AG04450 (cell line): ENCODE measurements at regions not wholly inside any gene's neighbourhood (a gene's known extent, or its start where the extent isn't known, plus 50 kb on each side); places are given as distances from the start of the nearest gene placed in this dataset.

Experiments
- CTCF ChIA-PET: fragments of 300-600, 350-600 bp; formaldehyde crosslinking; extraction: SDS; loops from one replicate; lab custom pipeline; 2022; ENCODE audit warnings: antibody characterized with exemption, inconsistent platforms; lab: Charles Lee
- POLR2A ChIA-PET: fragments of 350-600 bp; formaldehyde crosslinking; extraction: SDS; loops from one replicate; lab custom pipeline; 2021; ENCODE audit warnings: antibody characterized with exemption, inconsistent platforms; lab: Yijun Ruan, JAX
- DNase-seq: peaks from one replicate; pipeline ENCODE4 v3.0.0-alpha.2; 2011; ENCODE audit warnings: low read depth, low spot score
- H3K27ac ChIP-seq: one replicate; pipeline ENCODE4 v1.5.1; 2012; ENCODE audit warnings: low read depth, low read length, control low read depth
- H3K27me3 ChIP-seq: one replicate; pipeline ENCODE4 v1.6.0; 2012; ENCODE audit warnings: low read length; ENCODE audit not compliant: control insufficient read depth, insufficient read depth
- H3K4me3 ChIP-seq: 2 replicates; pipeline ENCODE4 v1.5.1; 2011; ENCODE audit warnings: mild to moderate bottlenecking, low read depth, low read length, control low read depth
- H3K9me3 ChIP-seq: 2 replicates; pipeline ENCODE4 v1.5.1; 2012; ENCODE audit warnings: low read length; ENCODE audit not compliant: control insufficient read depth, insufficient read depth
- CTCF ChIP-seq: IDR thresholded peaks from 2 replicates; pipeline ENCODE4 v1.5.1; 2011; ENCODE audit warnings: low read depth, low read length, control low read depth, inconsistent platforms

DNA sequence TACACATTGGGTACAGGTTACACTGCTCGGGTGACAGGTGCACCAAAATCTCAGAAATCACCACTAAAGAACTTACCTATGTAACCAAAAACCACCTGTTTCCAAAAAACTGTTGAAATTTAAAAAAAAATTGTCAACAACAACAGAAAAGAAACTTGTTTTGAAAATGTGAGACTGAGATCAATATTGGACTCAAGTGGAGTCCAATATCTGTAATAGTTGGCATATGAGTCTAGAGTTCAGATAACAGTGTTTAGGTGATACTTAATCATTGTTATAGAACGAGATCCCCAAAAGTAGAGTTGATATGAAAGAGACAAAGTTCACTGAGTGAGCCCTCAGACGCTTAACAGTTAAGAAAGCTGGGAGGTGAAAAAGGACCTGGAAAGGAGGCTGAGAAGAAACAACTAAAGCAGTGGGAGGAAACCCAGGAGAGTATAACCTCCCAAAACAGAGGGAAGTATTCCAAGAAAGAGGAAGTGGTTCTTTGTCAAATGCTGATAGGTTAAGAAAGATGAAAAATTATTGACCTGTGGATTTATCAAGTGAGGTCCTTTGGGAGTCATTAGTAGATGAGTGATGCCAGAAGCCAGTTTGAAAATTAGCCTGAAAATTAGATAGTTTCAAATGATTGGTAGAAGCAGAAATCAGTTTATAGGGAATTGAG lies 388.6 kb upstream of the DPH6 start:
- H3K27ac ChIP-seq = no peak overlapping the region
- H3K27me3 ChIP-seq = no peaks in the 10 kb centered on the region
- TF ChIP-seq CTCF = no peak
- ChIA-PET CTCF (no interaction called here), POLR2A (no interaction called here)
- H3K4me3 ChIP-seq = no peak overlapping the region
- no peaks in the 10 kb centered on the region; the same call in 1 of the 2 replicates for H3K9me3 ChIP-seq
- no peak for DNase-seq

GRCh38 chr15:35936284-35936683 lies 390.3 kb upstream of the DPH6 start:
- POLR2A ChIA-PET = no interaction called here
- no peak overlapping the region for H3K4me3 ChIP-seq
- CTCF ChIA-PET = no interaction called here
- H3K27ac ChIP-seq = no peak overlapping the region
- no peak for TF ChIP-seq CTCF
- H3K9me3 ChIP-seq = no peaks in the 10 kb centered on the region; the same call in 1 of the 2 replicates
- no peaks in the 10 kb centered on the region for H3K27me3 ChIP-seq
- no peak for DNase-seq

- no peak for DNase-seq
- TF ChIP-seq CTCF = no peak
- H3K9me3 ChIP-seq = no peaks in the 10 kb centered on the region; the same call in 1 of the 2 replicates
- no peak overlapping the region for H3K27ac ChIP-seq
- ChIA-PET POLR2A (no interaction called here), CTCF (no interaction called here)
- H3K4me3 ChIP-seq = no peak overlapping the region
- H3K27me3 ChIP-seq = no peaks in the 10 kb centered on the region
Observed at GRCh38 chr15:35937380-35937779, 391.4 kb upstream of the DPH6 start.

GRCh38 chr15:35944945-35945585 lies 399.1 kb upstream of the DPH6 start:
- POLR2A ChIA-PET = no interaction called here
- Histone ChIP-seq H3K9me3 (no peaks in the 10 kb centered on the region), H3K27me3 (no peaks in the 10 kb centered on the region), H3K4me3 (no peak overlapping the region), H3K27ac (no peak overlapping the region)
- CTCF ChIA-PET = interaction anchor here (0.6 to 0.7 kb wide), 2 partner anchors 506 to 933 kb away, joined by 3 to 4 read pairs; no protein-coding TSS in a partner anchor
- no peak for TF ChIP-seq CTCF
- no peak for DNase-seq

DNA sequence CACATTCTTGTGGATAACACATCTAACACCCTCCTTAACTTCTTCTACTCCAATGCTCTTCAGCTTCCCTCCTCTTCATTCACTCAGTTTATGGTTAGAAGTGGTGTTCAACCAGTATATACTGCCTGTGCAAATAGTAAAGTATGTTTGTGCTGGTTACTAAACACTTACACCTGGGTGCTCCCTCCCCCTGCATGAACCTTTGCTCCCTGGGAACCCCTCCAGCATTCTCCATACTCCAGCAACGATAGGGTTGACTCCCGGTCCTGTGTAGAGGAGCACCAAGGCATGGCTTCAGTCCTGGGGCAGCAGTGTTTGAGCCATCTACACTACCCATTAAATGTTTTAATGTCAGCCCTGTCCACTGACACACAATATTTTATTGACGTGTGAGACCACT lies 407.5 kb upstream of the DPH6 start:
- CTCF ChIA-PET = no interaction called here
- no peak for DNase-seq
- POLR2A ChIA-PET = no interaction called here
- Histone ChIP-seq H3K27ac (no peak overlapping the region), H3K27me3 (no peaks in the 10 kb centered on the region), H3K4me3 (no peak overlapping the region), H3K9me3 (no peaks in the 10 kb centered on the region)
- no peak for TF ChIP-seq CTCF
